ENCODE measurements at regions not wholly inside any gene's neighbourhood (a gene's known extent, or its start where the extent isn't known, plus 50 kb on each side); places are given as distances from the start of the nearest gene placed in this dataset.

GRCh38 chr14:82138431-82138830, 604.8 kb upstream of the SEL1L start:
- CTCF ChIA-PET: no interaction called here
- H3K36me3 Mint-ChIP-seq: peaks cover 9% of the 10 kb centered on the region
- no peaks in the 10 kb centered on the region for H3K4me1 Mint-ChIP-seq
- H3K4me3 Mint-ChIP-seq: no peak overlapping the region
- H3K9me3 Mint-ChIP-seq: peaks cover 31% of the 10 kb centered on the region
- POLR2A ChIA-PET: no interaction called here
- H3K27me3 Mint-ChIP-seq (ENCODE audit: low read depth): no peaks in the 10 kb centered on the region; the same call in 1 of the 2 replicates
- DNase-seq (ENCODE audit: low spot score) (no peak), ATAC-seq (no peak)
- TF ChIP-seq SOX15 (CRISPR knock-in tag; IDR thresholded peaks at IDR 0.05) (no peak), OVOL2 (CRISPR knock-in tag; IDR thresholded peaks at IDR 0.05; ENCODE audit: borderline replicate concordance) (no peak), SP1 (CRISPR knock-in tag; conservative IDR thresholded peaks at IDR 0.05) (no peak), STAT6 (CRISPR knock-in tag; conservative IDR thresholded peaks at IDR 0.05; ENCODE audit: low read depth) (no peak), ATF1 (CRISPR knock-in tag; IDR thresholded peaks at IDR 0.05) (no peak), NR3C1 (CRISPR knock-in tag; conservative IDR thresholded peaks at IDR 0.05; ENCODE audit: low read depth) (no peak), HMGA2 (CRISPR knock-in tag; IDR thresholded peaks at IDR 0.05) (no peak), CREB1 (CRISPR knock-in tag; IDR thresholded peaks at IDR 0.05) (no peak), ZMAT4 (CRISPR knock-in tag; IDR thresholded peaks at IDR 0.05) (no peak), ZNF512 (CRISPR knock-in tag; IDR thresholded peaks at IDR 0.05; ENCODE audit: borderline replicate concordance) (no peak), ZNF232 (CRISPR knock-in tag; IDR thresholded peaks at IDR 0.05) (no peak), TCF7 (CRISPR knock-in tag; IDR thresholded peaks at IDR 0.05; ENCODE audit: low read depth) (no peak), ERG (CRISPR knock-in tag; IDR thresholded peaks at IDR 0.05) (no peak), PRRX2 (CRISPR knock-in tag; IDR thresholded peaks at IDR 0.05) (no peak), E2F5 (CRISPR knock-in tag; IDR thresholded peaks at IDR 0.05) (no peak), ETV6 (CRISPR knock-in tag; IDR thresholded peaks at IDR 0.05) (no peak), ELF4 (CRISPR knock-in tag; IDR thresholded peaks at IDR 0.05; ENCODE audit: low read depth) (no peak)
- H3K27ac Mint-ChIP-seq: no peak overlapping the region

GRCh38 chr14:82146846-82147245, 613.2 kb upstream of the SEL1L start:
- Mint-ChIP-seq H3K36me3 (no peaks in the 10 kb centered on the region), H3K9me3 (no peaks in the 10 kb centered on the region), H3K27me3 (ENCODE audit: low read depth) (no peaks in the 10 kb centered on the region), H3K4me3 (no peak overlapping the region), H3K4me1 (no peaks in the 10 kb centered on the region), H3K27ac (no peak overlapping the region)
- POLR2A ChIA-PET: no interaction called here
- no peak for DNase-seq (ENCODE audit: low spot score)
- CTCF ChIA-PET: no interaction called here
- ATAC-seq: no peak
- TF ChIP-seq RORB (CRISPR knock-in tag; IDR thresholded peaks at IDR 0.05): no peak
- TF ChIP-seq AFF4 (CRISPR knock-in tag; IDR thresholded peaks at IDR 0.05; ENCODE audit: borderline replicate concordance): no peak
- TF ChIP-seq NFE2L1 (CRISPR knock-in tag; IDR thresholded peaks at IDR 0.05): no peak
- TF ChIP-seq ZNF232 (CRISPR knock-in tag; IDR thresholded peaks at IDR 0.05): no peak
- TF ChIP-seq PREB (CRISPR knock-in tag; IDR thresholded peaks at IDR 0.05; ENCODE audit: borderline replicate concordance): no peak
- TF ChIP-seq CDX4 (CRISPR knock-in tag; IDR thresholded peaks at IDR 0.05; ENCODE audit: borderline replicate concordance): no peak
- TF ChIP-seq ZNF512 (CRISPR knock-in tag; IDR thresholded peaks at IDR 0.05; ENCODE audit: borderline replicate concordance): no peak

Measured in WTC11 (cell line).